Thoracic aorta (tissue), 2 donors: ENCODE measurements at regions not wholly inside any gene's neighbourhood (a gene's known extent, or its start where the extent isn't known, plus 50 kb on each side); places are given as distances from the start of the nearest gene placed in this dataset.
A peak's percentile ranks its signal among the peaks of the same experiment; 100 is the strongest.

Source experiments
- ATAC-seq: fragments of 150-250 bp; one replicate; pipeline ENCODE4 v1.8.0; 2017; ENCODE audit warnings: low read depth; ENCODE audit not compliant: insufficient number of reproducible peaks, low FRiP score
- DNase-seq: peaks from one replicate; pipeline ENCODE4 v3.0.0-alpha.2; 2020; ENCODE audit warnings: low spot score
- H3K27ac ChIP-seq, 2 donors: fragments of 200-600 bp; sonication (generic); 1 replicate in 1 of 2; 2 replicates in 1 of 2; pipeline ENCODE4 v1.5.1; 2016; ENCODE audit warnings: mild to moderate bottlenecking in 2 of 2, moderate library complexity in 2 of 2
- H3K27me3 ChIP-seq: fragments of 200-600 bp; sonication (generic); replicated peaks from 2 replicates; pipeline ENCODE4 v1.6.0; 2016; ENCODE audit warnings: mild to moderate bottlenecking; ENCODE audit not compliant: insufficient read depth
- H3K36me3 ChIP-seq: fragments of 200-600 bp; sonication (generic); one replicate; pipeline ENCODE4 v1.5.1; 2016
- H3K4me1 ChIP-seq, 2 donors: fragments of 200-600 bp; sonication (generic); 1 replicate in 1 of 2; 2 replicates in 1 of 2; pipeline versions ENCODE4 v1.5.1 to v1.6.0; 2016; ENCODE audit warnings: low read depth in 2 of 2, mild to moderate bottlenecking in 1 of 2; ENCODE audit not compliant: control insufficient read depth in 1 of 2
- H3K4me3 ChIP-seq: fragments of 200-600 bp; sonication (generic); 2 replicates; pipeline ENCODE4 v1.5.1; 2016; ENCODE audit warnings: mild to moderate bottlenecking
- H3K9me3 ChIP-seq: fragments of 200-600 bp; sonication (generic); 2 replicates; pipeline ENCODE4 v1.5.1; 2016
- CTCF ChIP-seq: fragments of 200-600 bp; sonication (generic); IDR thresholded peaks from one replicate; pipeline ENCODE4 v1.5.1; 2019; ENCODE audit warnings: antibody characterized with exemption

GRCh38 chr5:103450333-103451061, 112.1 kb downstream of the NUDT12 start:
- DNase-seq (no peak), ATAC-seq (no peak)
- H3K4me1 ChIP-seq: peaks cover 14 to 20% of the 10 kb centered on the region in 2 donors
- H3K27me3 ChIP-seq: no peaks in the 10 kb centered on the region
- no peak for TF ChIP-seq CTCF
- H3K4me3 ChIP-seq: no peak overlapping the region
- peak overlapping the region in 1 of 2 donors; percentile 18 for H3K27ac ChIP-seq
- no peaks in the 10 kb centered on the region for H3K9me3 ChIP-seq
- no peaks in the 10 kb centered on the region for H3K36me3 ChIP-seq

GRCh38 chr5:103446813-103447212, 115.8 kb downstream of the NUDT12 start:
- no peaks in the 10 kb centered on the region for H3K9me3 ChIP-seq
- DNase-seq (no peak), ATAC-seq (no peak)
- H3K27ac ChIP-seq: no peak overlapping the region
- no peaks in the 10 kb centered on the region for H3K27me3 ChIP-seq
- no peaks in the 10 kb centered on the region for H3K36me3 ChIP-seq
- no peak overlapping the region for H3K4me3 ChIP-seq
- no peak for TF ChIP-seq CTCF
- H3K4me1 ChIP-seq: peaks cover 6% of the 10 kb centered on the region in 2 donors

- Histone ChIP-seq H3K9me3 (no peaks in the 10 kb centered on the region), H3K4me3 (no peak overlapping the region), H3K4me1 (peaks cover 1 to 3% of the 10 kb centered on the region in 2 donors), H3K36me3 (no peaks in the 10 kb centered on the region), H3K27ac (no peak overlapping the region), H3K27me3 (no peaks in the 10 kb centered on the region)
- TF ChIP-seq CTCF: no peak
- DNase-seq: no peak
- ATAC-seq: no peak
Measured at GRCh38 chr5:103445426-103446035, 117.1 kb downstream of the NUDT12 start.

GRCh38 chr5:103444333-103445038, 118.1 kb downstream of the NUDT12 start:
- peaks cover 7% of the 10 kb centered on the region for H3K9me3 ChIP-seq
- DNase-seq (no peak), ATAC-seq (no peak)
- no peaks in the 10 kb centered on the region for H3K36me3 ChIP-seq
- no peak overlapping the region for H3K4me3 ChIP-seq
- H3K27ac ChIP-seq: no peak overlapping the region
- H3K4me1 ChIP-seq: no peaks in the 10 kb centered on the region
- TF ChIP-seq CTCF: no peak
- no peaks in the 10 kb centered on the region for H3K27me3 ChIP-seq

GRCh38 chr5:103442750-103443149, 119.8 kb downstream of the NUDT12 start:
- H3K4me3 ChIP-seq: no peak overlapping the region
- no peak for ATAC-seq
- no peaks in the 10 kb centered on the region for H3K36me3 ChIP-seq
- no peak overlapping the region for H3K27ac ChIP-seq
- no peaks in the 10 kb centered on the region for H3K27me3 ChIP-seq
- no peak for TF ChIP-seq CTCF
- H3K4me1 ChIP-seq: no peaks in the 10 kb centered on the region
- no peak for DNase-seq
- peaks cover 7% of the 10 kb centered on the region for H3K9me3 ChIP-seq
